Liver (tissue), 8 donors: ENCODE measurements at regions not wholly inside any gene's neighbourhood (a gene's known extent, or its start where the extent isn't known, plus 50 kb on each side); places are given as distances from the start of the nearest gene placed in this dataset.

ENCODE experiments used
- DNase-seq: peaks from one replicate; pipeline ENCODE4 v3.0.0-alpha.2; 2017; ENCODE audit warnings: low spot score
- H3K27ac ChIP-seq, 2 donors: one replicate each; pipeline ENCODE4 v1.7.0; 2013; ENCODE audit warnings: inconsistent platforms in 2 of 2, low read length in 2 of 2, control low read depth in 1 of 2, low read depth in 1 of 2, mild to moderate bottlenecking in 1 of 2
- H3K27me3 ChIP-seq, 4 donors: one replicate each; pipeline versions ENCODE4 v1.6.1 to v1.7.0; 2013; ENCODE audit warnings: low read length in 3 of 4, inconsistent platforms in 1 of 4, mild to moderate bottlenecking in 1 of 4, moderate library complexity in 1 of 4; ENCODE audit not compliant: control insufficient read depth in 4 of 4, insufficient read depth in 4 of 4
- H3K36me3 ChIP-seq, 4 donors: one replicate each; pipeline versions ENCODE4 v1.6.1 to v1.7.0; 2013; ENCODE audit warnings: low read length in 3 of 4, mild to moderate bottlenecking in 3 of 4, low read depth in 1 of 4, moderate library complexity in 1 of 4; ENCODE audit not compliant: control insufficient read depth in 4 of 4, insufficient read depth in 3 of 4
- H3K4me1 ChIP-seq, 4 donors: one replicate each; pipeline versions ENCODE4 v1.6.1 to v1.7.0; 2013; ENCODE audit warnings: low read length in 3 of 4, mild to moderate bottlenecking in 3 of 4, moderate library complexity in 1 of 4; ENCODE audit not compliant: control insufficient read depth in 4 of 4, insufficient read depth in 4 of 4
- H3K4me3 ChIP-seq, 3 donors: one replicate each; pipeline versions ENCODE4 v1.6.1 to v1.7.0; 2013; ENCODE audit warnings: low read length in 3 of 3, control low read depth in 1 of 3, low read depth in 1 of 3, mild to moderate bottlenecking in 1 of 3
- H3K9ac ChIP-seq, 2 donors: one replicate each; pipeline ENCODE4 v1.7.0; 2013; ENCODE audit warnings: low read length in 2 of 2, mild to moderate bottlenecking in 2 of 2, moderate library complexity in 2 of 2, control low read depth in 1 of 2, low read depth in 1 of 2
- H3K9me3 ChIP-seq, 4 donors: one replicate each; pipeline versions ENCODE4 v1.6.1 to v1.7.0; 2013; ENCODE audit warnings: low read length in 3 of 4; ENCODE audit not compliant: control insufficient read depth in 4 of 4
- CTCF ChIP-seq: fragments of 150-350 bp; IDR thresholded peaks from 2 replicates; pipeline ENCODE4 v1.5.1; 2017; ENCODE audit warnings: improper control_type of control experiment, low read depth, low read length; ENCODE audit not compliant: missing input control
- EGR1 ChIP-seq, 2 donors: IDR thresholded peaks; 2 replicates each; pipeline ENCODE4 v1.6.1; 2016 to 2018; ENCODE audit warnings: antibody characterized with exemption in 2 of 2, low read depth in 2 of 2
- FOXA1 ChIP-seq: IDR thresholded peaks from 2 replicates; pipeline ENCODE4 v1.6.1; 2016; ENCODE audit warnings: antibody characterized with exemption
- FOXA2 ChIP-seq: IDR thresholded peaks from 2 replicates; pipeline ENCODE4 v1.6.1; 2016; ENCODE audit warnings: antibody characterized with exemption
- GABPA ChIP-seq, 2 donors: IDR thresholded peaks in 1 of 2; conservative IDR thresholded peaks in 1 of 2; 2 replicates each; pipeline ENCODE4 v1.6.1; 2016; ENCODE audit warnings: antibody characterized with exemption in 2 of 2, mild to moderate bottlenecking in 1 of 2, moderate library complexity in 1 of 2
- HNF4G ChIP-seq: IDR thresholded peaks from 2 replicates; pipeline ENCODE4 v1.6.1; 2016; ENCODE audit warnings: antibody characterized with exemption
- MAX ChIP-seq: IDR thresholded peaks from 2 replicates; pipeline ENCODE4 v1.6.1; 2016; ENCODE audit warnings: antibody characterized with exemption
- NR2F2 ChIP-seq: IDR thresholded peaks from 2 replicates; pipeline ENCODE4 v1.6.1; 2016; ENCODE audit warnings: antibody characterized with exemption
- REST ChIP-seq: IDR thresholded peaks from 2 replicates; pipeline ENCODE4 v1.6.1; 2016; ENCODE audit warnings: antibody characterized with exemption, mild to moderate bottlenecking
- RXRA ChIP-seq, 2 donors: IDR thresholded peaks; 2 replicates each; pipeline ENCODE4 v1.6.1; 2017 to 2018; ENCODE audit warnings: antibody characterized with exemption in 2 of 2, mild to moderate bottlenecking in 1 of 2
- SP1 ChIP-seq: IDR thresholded peaks from 2 replicates; pipeline ENCODE4 v1.6.1; 2018; ENCODE audit warnings: antibody characterized with exemption, mild to moderate bottlenecking
- YY1 ChIP-seq: IDR thresholded peaks from 2 replicates; pipeline ENCODE4 v1.6.1; 2016; ENCODE audit warnings: antibody characterized with exemption, mild to moderate bottlenecking
- ZBTB33 ChIP-seq: IDR thresholded peaks from 2 replicates; pipeline ENCODE4 v1.6.1; 2016; ENCODE audit warnings: antibody characterized with exemption
- WGBS: extraction: QIAGEN DNeasy Blood & Tissue Kit; methylation state at CpG from one replicate; pipeline ENCODE4 v1.1.7; 2013; 5-methylcytosine and 5-hydroxymethylcytosine counted together
- donor health status: healthy.
- donor health status: healthy.
- donor health status: healthy.
- donor health status: healthy.
- donor health status: healthy.

- WGBS: 90% methylated on average over 5 of the region's 5 CpGs
- peaks cover 12 to 32% (median 18%) of the 10 kb centered on the region in 4 donors for H3K9me3 ChIP-seq
- H3K9ac ChIP-seq: no peak overlapping the region
- H3K4me3 ChIP-seq: peak overlapping the region in 2 of 3 donors; percentile 34 to 44
- no peaks in the 10 kb centered on the region for H3K27me3 ChIP-seq
- no peak for TF ChIP-seq FOXA1
- no peak for TF ChIP-seq GABPA (IDR thresholded peaks at IDR 0.05 in 1 of 2, conservative IDR thresholded peaks at IDR 0.05 in 1 of 2)
- no peak for TF ChIP-seq CTCF
- no peak for TF ChIP-seq SP1
- no peak for TF ChIP-seq RXRA (IDR thresholded peaks at IDR 0.05)
- no peak for DNase-seq
- H3K4me1 ChIP-seq: no peaks in the 10 kb centered on the region
- H3K36me3 ChIP-seq: no peaks in the 10 kb centered on the region
- H3K27ac ChIP-seq: no peak overlapping the region
Observed at GRCh38 chr15:75143738-75144334, 57.8 kb upstream of the C15orf39 start.

GRCh38 chr15:75145027-75145841 lies 56.4 kb upstream of the C15orf39 start:
- Histone ChIP-seq H3K9ac (no peak overlapping the region), H3K27ac (no peak overlapping the region), H3K36me3 (no peaks in the 10 kb centered on the region), H3K4me3 (no peak overlapping the region), H3K9me3 (peaks cover 12 to 32% (median 18%) of the 10 kb centered on the region in 4 donors), H3K27me3 (no peaks in the 10 kb centered on the region), H3K4me1 (no peaks in the 10 kb centered on the region)
- TF ChIP-seq NR2F2: no peak
- no peak for TF ChIP-seq ZBTB33
- 76% methylated on average over 7 of the region's 7 CpGs for WGBS
- DNase-seq: no peak

- H3K4me3 ChIP-seq: no peak overlapping the region
- 95% methylated on average over 2 of the region's 2 CpGs for WGBS
- TF ChIP-seq FOXA2 (no peak), REST (no peak), YY1 (no peak), ZBTB33 (no peak), RXRA (IDR thresholded peaks at IDR 0.05) (no peak), FOXA1 (no peak), HNF4G (no peak), SP1 (no peak), CTCF (no peak), NR2F2 (no peak), EGR1 (IDR thresholded peaks at IDR 0.05; ENCODE audit: low read depth in 2 of 2) (no peak), MAX (no peak)
Observed at GRCh38 chr15:75148280-75148679, 53.4 kb upstream of the C15orf39 start.

More at GRCh38 chr15:75148280-75148679, 53.4 kb upstream of the C15orf39 start:
- Histone ChIP-seq H3K27ac (no peak overlapping the region), H3K9ac (no peak overlapping the region), H3K36me3 (no peaks in the 10 kb centered on the region), H3K27me3 (no peaks in the 10 kb centered on the region), H3K4me1 (no peaks in the 10 kb centered on the region), H3K9me3 (peaks cover 2 to 19% (median 10%) of the 10 kb centered on the region in 4 donors)
- no peak for DNase-seq
